GM21717 (cell line): ENCODE measurements at regions not wholly inside any gene's neighbourhood (a gene's known extent, or its start where the extent isn't known, plus 50 kb on each side); places are given as distances from the start of the nearest gene placed in this dataset.

ENCODE experiments used
- ATAC-seq: cut with Tn5 transposase; IDR thresholded peaks from one replicate; pipeline ENCODE4 v1.9.1; 2021; ENCODE audit warnings: mild to moderate bottlenecking, moderate library complexity; ENCODE audit not compliant: unreplicated experiment

- ATAC-seq: no peak
Observed at GRCh38 chr10:111493024-111493625, 416.3 kb downstream of the ADRA2A start.

GRCh38 chr10:111498560-111498959 is 421.7 kb downstream of the ADRA2A start:
- no peak for ATAC-seq

GRCh38 chr10:111504376-111504775 is 427.5 kb downstream of the ADRA2A start:
- ATAC-seq: no peak

GRCh38 chr10:111506266-111507034 is 429.6 kb downstream of the ADRA2A start:
- ATAC-seq: no peak

- ATAC-seq: no peak
Observed at GRCh38 chr10:111511751-111512150, 434.9 kb downstream of the ADRA2A start.

GRCh38 chr10:111515264-111515663 is 438.4 kb downstream of the ADRA2A start:
- ATAC-seq: no peak

DNA sequence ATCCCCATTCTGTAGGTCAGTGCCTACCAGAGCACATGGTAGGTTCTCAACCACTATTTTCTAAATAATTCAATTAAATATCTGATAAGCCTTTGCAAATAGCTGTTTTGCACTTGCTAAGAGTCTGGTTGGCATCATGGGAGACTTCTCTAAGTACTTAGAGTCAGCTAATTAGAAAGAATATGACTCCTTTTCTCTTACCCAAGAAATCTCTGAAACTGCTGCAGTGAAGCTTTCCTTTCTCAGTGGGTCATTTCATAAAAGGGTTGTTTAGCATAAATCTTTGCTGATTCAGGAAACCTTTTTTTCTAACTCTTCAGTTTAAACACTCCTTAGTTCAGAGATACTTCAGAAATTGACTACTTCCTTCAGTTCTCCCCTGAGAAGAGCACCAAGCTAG is 438.9 kb downstream of the ADRA2A start:
- ATAC-seq: no peak

- no peak for ATAC-seq
Observed at GRCh38 chr10:111516144-111516543, 439.3 kb downstream of the ADRA2A start.

- ATAC-seq: no peak
Observed at GRCh38 chr10:111522141-111522540, 445.3 kb downstream of the ADRA2A start.

- ATAC-seq: no peak
Observed at GRCh38 chr10:111522551-111522950, 445.7 kb downstream of the ADRA2A start.

- ATAC-seq: no peak
Observed at GRCh38 chr10:111523016-111523415, 446.2 kb downstream of the ADRA2A start.

DNA sequence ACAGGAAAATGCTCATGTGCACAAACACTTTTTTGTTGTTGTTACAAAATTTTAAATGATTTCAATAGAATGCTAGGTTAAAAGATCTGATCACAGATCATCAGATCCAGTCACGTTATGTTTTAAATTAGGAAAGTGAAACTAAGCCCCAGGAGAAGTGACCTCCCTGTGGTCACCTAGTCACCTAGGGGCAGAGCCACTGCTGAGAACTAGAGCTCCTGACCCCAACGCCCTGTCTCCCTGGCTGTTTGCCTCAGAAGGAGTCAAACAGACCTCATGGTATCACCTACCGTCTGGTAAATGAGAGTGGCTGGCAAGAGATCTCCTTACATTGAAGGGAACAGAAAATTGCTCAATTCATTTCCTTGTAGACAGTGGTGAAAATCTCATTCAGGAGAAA is 447.3 kb downstream of the ADRA2A start:
- ATAC-seq: no peak

GRCh38 chr10:111525696-111526095 is 448.9 kb downstream of the ADRA2A start:
- ATAC-seq: no peak

GRCh38 chr10:111531690-111532089 is 454.9 kb downstream of the ADRA2A start:
- no peak for ATAC-seq

- no peak for ATAC-seq
Observed at GRCh38 chr10:111532139-111532538, 455.3 kb downstream of the ADRA2A start.

DNA sequence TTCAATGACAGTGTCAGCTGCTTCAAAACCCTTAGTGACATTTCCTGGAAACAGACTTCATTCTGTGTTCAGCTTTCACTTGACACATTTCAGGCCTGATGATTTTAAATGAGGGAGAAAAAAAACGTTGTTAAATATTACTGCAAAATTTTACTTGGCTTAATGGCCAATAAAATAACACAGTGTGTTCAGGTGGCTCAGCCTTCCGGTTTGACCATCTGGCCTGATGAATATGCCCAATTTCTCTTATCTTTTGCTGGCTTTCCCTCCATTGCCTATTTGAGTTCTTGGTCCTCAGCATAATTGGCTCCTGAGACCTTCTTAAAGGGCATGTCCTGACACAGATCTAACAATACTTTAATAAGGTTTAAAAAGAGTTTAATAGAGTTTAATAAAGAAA is 462.4 kb downstream of the ADRA2A start:
- ATAC-seq: no peak

GRCh38 chr10:111543854-111544253 is 467.0 kb downstream of the ADRA2A start:
- no peak for ATAC-seq

- no peak for ATAC-seq
Observed at GRCh38 chr10:111545861-111546605, 469.2 kb downstream of the ADRA2A start.

DNA sequence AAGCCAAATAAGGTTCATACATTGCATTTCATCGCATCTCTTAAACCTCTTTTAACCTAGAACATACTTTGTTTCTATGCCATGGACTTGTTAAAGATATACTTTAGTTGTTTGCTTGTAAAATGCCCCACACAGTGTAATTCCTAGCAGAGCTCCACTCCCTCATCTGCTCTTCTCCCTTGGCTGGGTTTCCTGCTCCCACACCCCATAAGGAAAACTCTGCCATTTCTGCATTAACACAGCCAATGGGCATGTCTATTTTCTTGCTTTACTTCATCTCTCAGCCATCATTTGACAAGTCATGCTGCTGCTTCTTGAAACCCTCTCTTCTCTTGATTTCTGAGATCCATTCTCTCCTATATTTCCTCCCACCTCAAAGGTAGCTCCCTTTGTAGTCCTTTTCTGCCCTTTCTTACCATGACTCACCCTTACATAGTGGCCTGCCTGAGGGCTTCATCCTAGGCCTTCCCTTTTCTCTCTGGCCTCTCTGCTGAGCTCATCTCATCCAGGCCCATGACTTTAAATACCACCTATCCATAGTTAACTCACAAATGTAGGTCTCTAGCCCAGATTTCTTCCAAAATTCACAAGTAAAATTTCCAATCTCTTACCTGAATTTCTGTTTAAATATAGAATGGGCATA is 471.4 kb downstream of the ADRA2A start:
- ATAC-seq: no peak

- no peak for ATAC-seq
Observed at GRCh38 chr10:111551001-111551400, 474.2 kb downstream of the ADRA2A start.

- ATAC-seq: no peak
Observed at GRCh38 chr10:111556666-111557065, 479.8 kb downstream of the ADRA2A start.
